ENCODE measurements at regions not wholly inside any gene's neighbourhood (a gene's known extent, or its start where the extent isn't known, plus 50 kb on each side); places are given as distances from the start of the nearest gene placed in this dataset.
"Not testable (repeated sequence)": the region's sequence is repeated elsewhere in the genome, so short reads cannot be mapped to it uniquely, and the experiment has no call there.

DNA sequence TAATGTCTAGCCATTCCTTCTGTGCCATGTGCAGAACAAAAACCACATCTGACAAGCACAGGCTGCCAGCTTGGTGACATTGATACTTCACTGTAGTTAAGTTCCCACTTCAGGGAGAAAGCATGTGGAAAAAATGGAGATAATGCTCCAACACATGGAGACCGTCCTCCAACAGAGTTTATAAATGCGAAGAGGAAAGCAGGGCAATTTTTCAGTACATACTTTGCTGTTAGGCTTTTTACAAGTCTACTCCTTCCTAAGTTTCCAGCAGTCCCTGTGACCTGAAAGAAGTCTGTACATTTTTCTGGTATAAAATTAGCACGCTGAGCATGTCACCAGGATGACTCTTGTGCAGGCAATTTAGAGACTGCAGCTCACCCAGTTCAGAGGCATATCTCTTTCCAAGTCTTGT, 766.9 kb upstream of the IGFBP7 start:
- DNase-seq (ENCODE audit: low read depth in 2 of 2), result no peak

DNA sequence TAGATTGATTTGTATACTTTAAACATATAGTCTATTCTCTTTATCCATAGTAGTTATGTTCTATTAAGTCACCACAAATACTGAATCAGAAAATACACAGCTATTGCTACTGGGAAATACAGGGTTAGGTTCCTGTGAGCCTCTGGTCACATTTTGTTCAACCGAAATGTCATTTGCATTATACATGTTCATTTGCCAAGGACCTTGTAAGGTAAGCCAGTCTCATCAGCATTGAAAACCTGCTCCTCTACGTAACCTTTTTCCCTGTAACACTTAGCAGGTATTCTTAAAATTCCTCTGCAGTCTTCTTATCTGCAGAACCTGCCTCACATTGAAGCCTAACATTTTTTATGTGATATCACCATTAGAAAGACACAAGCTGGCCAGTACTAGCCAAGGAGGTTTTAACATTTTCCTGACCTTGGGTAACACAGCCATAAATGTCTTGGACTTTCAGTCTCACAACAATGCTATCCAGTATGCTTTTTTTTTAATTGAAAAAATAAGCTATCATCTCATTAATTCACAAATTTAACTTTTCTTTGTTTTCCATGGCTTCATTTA, 765.7 kb upstream of the IGFBP7 start:
- no peak for DNase-seq (ENCODE audit: low read depth in 2 of 2)

DNA sequence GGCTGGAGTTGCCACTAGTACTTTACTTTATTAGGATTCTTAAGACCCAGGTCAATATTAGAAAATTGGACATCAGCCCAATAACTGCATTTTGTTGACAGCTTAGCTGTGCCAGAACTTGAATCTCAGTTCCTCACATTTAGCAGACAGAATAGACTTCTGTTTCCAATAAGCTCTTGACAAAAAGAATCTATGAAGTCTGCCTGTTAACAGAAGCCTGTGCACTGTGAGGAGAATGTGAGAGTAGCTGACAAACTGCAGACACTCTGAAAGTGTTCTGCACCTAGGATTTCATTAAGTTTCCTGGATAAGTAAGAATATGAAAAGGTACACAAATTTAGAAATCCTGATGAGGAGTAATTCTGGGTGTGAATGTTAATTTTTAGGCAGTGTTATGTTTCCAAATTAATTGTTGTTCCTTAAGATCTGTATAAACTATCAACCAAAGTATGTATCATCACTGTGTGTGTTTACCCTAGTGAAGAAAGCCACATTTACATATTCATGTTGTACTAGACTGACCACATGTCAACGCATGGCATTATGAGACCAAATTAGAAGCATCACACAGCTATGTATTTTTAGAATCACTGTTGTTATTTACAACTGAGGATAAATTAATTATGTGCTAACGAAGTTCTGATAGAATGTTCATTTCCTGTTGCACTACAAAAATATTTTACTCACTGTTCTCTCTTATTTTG, 756.4 kb upstream of the IGFBP7 start:
- DNase-seq (ENCODE audit: low read depth in 2 of 2), result no peak

DNA sequence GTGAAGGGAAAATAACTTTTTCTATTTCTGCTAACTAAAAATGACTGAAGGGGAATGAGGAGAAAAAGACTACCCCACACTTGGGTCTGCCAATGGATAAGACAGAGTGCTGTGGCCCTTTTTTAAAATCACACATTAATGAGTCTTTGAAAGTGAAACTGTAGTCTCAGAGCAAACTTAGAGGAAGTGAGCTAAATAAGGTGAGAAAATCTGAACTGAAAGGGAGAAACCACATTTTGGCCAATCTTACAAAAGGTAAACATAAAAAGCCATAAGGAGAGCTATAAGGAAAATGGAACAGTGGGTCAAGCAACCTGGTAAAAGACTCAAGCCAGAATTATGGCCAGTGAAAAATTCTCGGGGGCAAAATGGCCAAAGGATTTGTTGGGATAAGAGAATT, 755.1 kb upstream of the IGFBP7 start:
- no peak for DNase-seq (ENCODE audit: low read depth in 2 of 2)

DNA sequence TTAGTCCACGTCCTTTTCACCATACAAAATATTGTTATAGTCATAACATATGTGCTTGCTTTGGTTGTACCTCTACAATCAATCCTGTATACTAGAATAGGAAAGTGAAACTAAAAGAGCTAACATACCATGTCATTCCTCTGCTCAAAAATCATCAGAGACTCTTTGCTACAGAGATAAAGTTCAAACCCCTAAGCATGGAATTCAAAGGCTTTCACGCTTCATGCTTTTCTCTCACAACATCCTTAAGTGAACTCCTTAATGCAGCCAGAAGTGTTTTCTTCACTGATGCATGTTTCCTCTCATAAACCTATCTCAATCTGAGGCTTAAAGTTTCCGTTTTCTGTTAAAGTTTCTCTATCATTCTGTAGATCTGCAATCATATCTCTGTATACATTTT, 744.6 kb upstream of the IGFBP7 start:
- DNase-seq (ENCODE audit: low read depth in 2 of 2), result no peak

DNA sequence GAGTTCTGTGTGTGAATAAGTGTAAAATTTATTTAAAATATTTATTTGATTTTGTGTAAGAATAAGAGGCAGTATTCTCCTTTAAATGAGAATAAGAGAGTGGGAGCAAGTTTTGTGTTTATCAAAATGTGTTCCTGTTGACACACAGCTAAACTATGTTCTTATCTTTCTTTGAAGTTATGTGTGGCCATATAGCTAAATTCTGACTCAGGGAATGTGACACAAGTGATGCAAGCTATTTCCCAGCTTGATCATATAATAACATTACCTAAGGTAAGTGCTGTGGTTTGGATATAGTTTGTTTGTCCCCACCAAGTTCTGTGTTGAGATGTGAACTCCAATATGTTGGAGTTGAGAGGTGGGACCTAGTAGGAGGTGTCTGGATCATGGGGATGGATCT, 740.0 kb upstream of the IGFBP7 start:
- no peak for DNase-seq (ENCODE audit: low read depth in 2 of 2)

DNA sequence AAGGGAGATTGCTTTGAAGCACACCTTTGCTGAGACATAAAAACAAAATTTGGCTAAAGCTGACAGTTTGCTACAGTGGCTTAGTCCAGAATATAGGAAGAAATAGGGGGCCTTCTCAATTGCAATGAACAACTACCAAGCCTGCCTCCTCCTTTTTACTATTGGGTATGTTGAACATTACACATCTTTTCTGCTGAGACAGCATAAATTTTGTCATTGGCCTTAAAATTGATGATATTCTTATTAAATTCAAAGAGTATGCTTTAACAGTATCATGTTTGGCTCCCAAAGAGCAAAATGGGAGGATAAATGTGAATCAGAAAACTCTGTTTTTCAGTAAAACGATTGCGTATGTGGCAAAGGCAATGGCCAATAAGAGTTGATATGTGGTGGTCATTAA, 721.9 kb upstream of the IGFBP7 start:
- DNase-seq (ENCODE audit: low read depth in 2 of 2), result no peak

DNA sequence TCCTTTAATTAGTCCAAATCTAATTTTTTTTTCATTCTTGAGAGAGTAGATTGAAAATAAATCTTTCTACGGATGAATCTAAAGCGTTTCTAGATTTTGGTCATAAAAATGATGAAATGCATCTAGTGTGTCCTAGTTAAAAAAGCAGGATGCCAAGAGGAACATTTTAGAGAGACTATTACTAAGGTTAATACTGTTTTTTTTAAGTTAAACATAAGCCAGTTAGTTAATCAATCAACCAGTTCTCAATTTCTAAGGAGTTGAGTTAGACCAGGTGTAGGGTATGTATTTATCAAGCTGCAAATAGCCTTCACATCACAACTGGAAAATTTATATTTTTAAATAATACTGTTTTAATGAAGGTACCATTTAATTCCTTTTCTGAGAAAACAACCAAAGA, 679.5 kb upstream of the IGFBP7 start:
- no peak for DNase-seq (ENCODE audit: low read depth in 2 of 2)

DNA sequence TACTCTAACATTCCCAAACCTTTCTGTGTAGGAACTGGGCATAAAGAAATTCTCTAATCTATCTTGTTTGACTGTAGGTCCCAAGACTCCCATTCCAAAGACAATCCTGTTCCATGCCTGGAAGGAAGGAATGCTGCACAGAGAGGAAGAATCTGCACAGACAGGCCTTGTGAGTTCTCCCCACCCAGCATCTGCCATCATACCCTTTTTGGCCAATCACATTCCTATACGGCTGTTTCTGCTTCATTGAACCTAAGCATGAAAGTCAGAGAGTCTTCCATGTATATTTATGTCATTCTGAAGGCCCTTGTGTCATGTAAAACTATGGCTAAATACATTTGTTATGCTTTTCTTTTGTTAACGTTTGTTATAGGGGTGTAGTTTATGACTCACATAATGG, 667.7 kb upstream of the IGFBP7 start:
- DNase-seq (ENCODE audit: low read depth in 2 of 2), result no peak

DNA sequence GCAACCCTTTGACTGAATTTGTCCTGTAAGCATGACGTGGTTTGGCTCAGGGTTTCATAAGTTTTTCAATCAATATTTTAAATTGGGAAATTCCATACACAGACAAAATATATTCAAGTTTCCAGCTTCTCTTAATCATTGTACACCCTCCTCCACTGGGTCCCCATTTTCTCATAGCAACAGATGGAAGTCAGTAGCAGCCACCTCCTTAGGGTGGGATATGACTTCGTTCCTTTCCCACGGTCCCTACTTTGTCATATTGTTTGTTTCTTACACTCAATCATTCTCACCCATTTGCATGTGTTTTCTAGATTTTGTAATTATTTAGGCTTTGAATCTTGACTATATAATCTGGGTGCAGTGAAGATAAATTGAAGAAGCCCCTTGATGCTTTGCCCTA, 664.5 kb upstream of the IGFBP7 start:
- no peak for DNase-seq (ENCODE audit: low read depth in 2 of 2)

DNA sequence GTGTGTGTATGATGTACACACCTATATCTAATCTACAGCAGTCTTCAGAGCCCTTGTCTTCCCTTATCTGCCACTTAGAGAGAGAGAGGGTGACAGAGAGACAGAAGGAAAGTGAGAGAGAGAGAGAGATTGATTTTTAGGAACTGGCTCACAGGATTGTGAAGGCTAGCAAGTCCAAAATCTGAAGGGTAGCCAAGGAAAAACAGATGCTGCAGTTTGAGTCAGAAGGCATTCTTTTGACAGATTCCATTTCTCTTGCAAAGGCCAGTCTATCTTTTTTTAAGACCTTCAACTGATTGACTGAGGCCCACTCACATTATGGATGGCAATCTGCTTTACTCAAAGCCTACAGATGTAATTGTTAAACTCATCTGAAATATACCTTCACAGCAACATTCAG, 664.0 kb upstream of the IGFBP7 start:
- DNase-seq (ENCODE audit: low read depth in 2 of 2), result no peak

DNA sequence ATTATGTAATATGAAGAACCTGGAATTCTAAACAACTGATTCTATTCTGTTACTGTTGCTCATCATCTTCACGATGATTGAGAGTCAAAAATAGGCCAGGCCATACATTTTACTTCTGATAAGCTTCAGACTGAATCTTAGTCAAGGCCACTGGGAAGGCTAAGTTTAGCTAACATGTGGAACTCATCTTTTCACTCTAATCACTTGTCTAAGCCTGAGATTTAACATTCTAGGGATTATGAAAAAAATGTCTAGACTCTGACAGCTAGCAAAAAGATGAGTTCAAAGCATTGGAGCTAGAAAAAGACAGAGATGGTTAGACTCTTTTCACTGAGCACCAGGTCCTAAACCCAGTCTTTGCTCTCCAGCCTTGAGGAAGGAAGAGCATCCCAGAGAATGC, 656.2 kb upstream of the IGFBP7 start:
- DNase-seq (ENCODE audit: low read depth in 2 of 2), result no peak

DNA sequence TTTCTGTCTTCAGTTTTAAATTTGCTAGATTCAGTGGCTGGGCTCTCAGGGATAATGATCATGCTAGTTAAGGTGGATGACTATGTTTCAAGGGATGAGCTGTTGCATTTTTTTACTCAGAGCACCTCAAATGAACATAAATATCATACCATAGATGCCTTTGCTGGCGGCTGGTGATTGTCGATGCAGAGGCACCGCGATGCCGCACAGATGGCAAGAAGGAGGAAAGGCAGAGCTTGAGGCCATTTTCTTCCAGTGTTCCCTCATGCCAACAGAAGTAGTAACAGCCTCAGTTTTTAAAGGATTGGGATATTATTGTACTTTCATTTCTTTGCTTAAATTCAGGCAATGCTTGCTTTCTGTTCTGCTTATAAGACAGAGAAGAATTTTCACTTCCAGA, 654.7 kb upstream of the IGFBP7 start:
- no peak for DNase-seq (ENCODE audit: low read depth in 2 of 2)

DNA sequence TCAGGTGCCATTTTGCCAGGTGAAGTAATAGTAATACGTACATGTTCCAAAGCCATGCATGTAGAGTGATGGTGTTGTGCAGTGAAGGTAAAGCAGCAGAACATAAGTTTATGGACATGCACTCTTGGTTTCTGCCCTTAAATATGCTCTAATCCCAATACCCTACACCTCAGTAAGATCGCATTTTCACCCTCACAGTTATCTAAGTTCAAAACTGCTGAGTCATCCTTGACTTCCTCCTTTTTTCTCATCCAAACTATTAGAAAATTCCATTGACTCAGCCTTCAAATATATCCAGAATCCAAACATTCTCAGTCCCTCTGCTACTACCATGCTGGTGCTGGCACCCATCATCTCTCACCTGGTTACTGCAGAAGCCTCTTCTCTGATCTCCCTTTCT, 652.9 kb upstream of the IGFBP7 start:
- no peak for DNase-seq (ENCODE audit: low read depth in 2 of 2)

DNA sequence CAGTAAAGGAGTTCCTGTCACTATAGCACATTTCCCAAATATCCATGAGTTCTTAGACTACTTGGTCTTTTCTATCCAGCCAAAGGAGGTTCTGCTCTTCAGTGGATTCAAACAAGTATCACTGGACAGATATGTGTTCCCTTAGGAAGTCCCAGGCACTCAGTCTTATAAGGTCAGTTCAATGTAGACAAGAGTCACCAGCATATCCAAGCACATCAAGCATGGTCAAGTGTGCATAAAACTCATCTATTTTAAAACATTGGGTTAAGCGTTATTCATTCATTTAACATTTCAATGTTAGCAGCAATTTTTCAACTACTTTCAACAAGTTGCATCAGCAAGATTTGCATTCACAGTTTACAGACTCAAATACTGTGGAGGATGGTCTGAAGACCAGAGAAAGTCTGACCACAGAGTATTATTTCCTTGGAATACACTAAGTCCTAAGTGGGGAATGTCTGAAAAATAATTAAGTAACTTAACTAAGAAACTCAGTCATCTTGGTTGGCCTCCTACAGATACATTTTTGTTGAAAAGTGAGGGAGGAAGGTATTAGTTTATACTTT, 630.5 kb upstream of the IGFBP7 start:
- no peak for DNase-seq (ENCODE audit: low read depth in 2 of 2)

DNA sequence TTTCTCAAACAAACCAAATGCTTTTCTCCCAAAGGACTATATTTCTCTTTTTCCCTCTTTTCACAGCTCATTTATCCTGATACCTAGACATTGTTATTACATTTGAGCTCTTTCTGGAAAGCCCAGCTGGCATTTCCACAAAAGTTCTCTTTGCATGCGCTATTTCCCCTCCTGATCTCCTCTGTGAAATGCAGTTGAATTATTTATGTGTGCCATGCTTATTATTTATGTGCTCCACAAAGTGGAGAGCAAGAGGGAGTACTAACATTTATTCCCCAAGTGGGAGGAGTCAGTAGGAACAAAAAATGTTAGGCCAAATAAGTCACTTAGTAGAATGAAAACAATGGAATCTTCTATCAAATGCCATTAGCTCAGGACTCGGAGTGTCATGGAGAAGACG, 626.6 kb upstream of the IGFBP7 start:
- no peak for DNase-seq (ENCODE audit: low read depth in 2 of 2)

DNA sequence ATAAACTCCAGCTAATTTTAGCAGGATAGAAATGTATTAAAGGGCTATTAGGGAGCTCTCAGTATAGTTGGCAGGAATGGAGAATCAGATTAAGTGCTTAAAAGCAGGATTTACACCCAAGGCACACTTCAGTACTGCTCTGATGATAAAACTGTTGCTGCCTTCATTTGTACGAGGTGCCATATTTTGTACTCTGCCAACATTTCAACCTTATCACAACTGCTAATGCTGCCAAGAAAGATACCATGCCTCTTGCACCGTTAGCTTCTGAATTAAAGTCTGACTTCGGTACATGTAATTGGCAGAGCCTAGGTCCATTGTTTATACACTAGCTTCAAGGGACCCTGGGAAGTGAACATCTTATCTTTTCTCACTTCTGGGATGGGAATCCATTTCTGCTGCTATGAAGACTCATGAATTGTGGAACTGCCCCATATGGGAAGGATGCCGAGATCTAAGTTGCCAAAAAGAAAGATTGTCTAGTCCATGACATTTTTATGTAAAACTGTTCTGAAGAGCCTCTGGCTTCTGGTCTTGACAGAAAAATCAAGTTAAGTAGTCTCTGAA, 624.0 kb upstream of the IGFBP7 start:
- DNase-seq (ENCODE audit: low read depth in 2 of 2), result no peak

DNA sequence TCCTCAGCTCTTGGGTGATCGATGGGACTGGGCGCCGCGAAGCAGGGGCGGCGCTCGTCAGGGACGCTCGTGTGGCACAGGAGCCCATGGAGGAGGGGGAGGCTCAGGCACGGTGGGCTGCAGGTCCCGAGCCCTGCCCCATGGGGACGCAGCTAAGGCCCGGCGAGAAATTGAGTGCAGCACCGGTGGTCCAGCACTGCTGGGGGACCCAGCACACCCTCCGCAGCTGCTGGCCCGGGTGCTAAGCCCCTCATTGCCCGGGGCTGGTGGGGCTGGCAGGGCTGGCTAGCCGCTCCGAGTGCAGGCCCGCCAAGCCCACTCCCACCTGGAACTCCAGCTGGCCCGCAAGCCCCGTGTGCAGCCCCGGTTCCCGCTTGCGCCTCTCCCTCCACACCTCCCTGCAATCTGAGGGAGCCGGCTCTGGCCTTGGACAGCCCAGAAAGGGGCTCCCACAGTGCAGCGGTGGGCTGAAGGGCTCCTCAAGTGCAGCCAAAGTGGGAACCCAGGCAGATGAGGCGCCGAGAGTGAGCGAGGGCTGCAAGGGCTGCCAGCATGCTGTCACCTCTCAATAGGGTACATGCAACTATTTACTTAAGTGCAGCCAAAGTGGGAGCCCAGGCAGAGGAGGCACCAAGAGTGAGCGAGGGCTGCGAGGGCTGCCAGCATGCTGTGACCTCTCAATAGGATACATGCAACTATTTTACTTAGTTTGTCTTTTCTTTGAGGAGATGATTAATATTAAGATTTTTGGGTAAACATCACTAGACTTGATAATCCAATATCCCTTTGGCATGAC, 619.8 kb upstream of the IGFBP7 start:
- DNase-seq (ENCODE audit: low read depth in 2 of 2), result not testable (repeated sequence)

DNA sequence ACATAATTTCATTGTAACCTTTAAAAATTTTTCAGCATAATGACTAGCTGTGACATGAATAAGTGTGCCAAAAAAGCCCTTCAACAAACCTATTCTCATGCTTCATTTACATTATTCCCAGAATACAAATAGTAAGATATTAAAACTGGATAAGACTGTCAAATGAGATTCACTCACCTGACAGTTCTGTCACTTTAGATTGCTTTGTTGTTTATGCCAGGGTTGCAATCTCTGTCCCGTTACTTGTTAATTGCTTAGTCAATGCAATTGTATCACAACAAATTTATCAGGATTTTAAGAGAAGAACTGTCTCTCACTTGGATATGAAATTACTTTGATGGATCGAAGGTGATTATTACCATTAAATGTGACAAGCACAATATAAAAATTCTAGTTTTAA, 616.0 kb upstream of the IGFBP7 start:
- DNase-seq (ENCODE audit: low read depth in 2 of 2), result no peak

DNA sequence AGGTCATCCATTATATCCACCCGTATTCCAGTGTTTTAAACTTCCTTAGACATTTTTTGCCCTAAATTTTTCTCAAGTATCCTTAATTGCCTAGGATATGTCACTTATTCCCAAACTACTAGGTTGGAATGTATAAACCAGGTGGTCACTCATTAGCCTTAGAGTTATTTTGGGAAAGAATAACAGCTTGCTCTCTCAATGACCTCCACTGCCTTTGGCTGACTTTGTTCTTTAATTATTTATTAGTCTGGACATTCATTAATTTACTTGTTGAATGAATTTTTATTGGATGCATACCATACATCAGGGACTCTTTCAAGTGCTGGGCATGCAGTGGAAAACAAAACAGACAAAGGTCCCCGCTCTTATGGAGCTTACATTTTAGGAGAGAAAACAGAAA, 609.3 kb upstream of the IGFBP7 start:
- no peak for DNase-seq (ENCODE audit: low read depth in 2 of 2)

DNA sequence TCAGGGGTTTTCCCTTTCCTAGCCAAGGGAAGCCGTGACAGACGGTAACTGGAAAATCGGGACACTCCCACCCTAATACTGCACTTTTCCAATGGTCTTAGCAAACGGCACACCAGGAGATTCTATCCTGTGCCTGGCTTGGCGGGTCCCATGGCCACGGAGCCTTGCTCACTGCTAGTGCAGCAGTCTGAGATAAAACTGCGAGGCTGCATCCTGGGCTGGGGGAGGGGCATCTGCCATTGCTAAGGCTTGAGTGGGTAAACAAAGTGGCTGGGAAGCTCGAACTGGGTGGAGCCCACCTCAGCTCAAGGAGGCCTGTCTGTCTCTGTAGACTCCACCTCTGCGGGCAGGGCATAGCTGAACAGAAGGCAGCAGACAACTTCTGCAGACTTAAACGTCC, 604.1 kb upstream of the IGFBP7 start:
- not testable (repeated sequence) for DNase-seq (ENCODE audit: low read depth in 2 of 2)

DNA sequence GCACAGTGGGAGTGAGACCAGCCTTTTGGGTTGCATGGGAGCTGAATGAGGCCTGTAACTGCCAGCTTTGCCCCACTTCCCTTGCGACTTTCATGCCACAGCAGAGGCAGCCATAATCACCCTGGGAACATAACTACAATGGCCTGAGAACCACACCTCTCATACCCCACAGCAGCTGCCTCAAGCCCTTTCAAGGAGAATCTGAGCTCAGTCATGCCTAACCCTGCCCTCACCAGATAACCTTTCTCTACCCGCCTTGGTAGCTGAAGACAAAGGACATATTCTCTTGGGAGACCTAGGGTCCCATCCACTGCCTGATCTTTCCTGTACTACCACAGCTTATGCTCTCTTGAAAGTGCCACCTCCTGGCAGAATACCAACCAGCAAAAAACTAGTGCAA, 599.9 kb upstream of the IGFBP7 start:
- no peak for DNase-seq (ENCODE audit: low read depth in 2 of 2)

DNA sequence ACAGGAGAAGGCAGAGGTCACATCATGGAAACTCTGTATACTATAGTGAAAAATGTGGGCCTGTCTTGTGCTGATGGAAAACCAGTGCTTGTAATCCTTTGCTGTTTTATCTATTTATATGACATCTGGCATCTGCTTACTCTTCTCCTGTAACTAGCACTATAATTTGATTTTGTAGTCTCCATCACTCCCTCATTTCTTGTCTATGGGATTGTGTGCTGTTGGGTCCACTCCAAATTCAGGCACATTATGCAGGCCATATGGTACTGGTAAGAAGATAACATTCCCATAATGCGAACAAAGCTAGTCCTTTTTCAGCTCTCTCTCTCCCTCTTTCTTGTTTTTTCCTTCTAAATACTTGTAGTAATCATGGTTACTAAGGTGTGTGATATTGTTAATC, 581.2 kb upstream of the IGFBP7 start:
- DNase-seq (ENCODE audit: low read depth in 2 of 2), result no peak
